BLaER1 treated with 17β-estradiol and CSF1 and Interleukin-3, amounts not matched to agents 10 nM and 100 nM (cell line): ENCODE measurements at regions not wholly inside any gene's neighbourhood (a gene's known extent, or its start where the extent isn't known, plus 50 kb on each side); places are given as distances from the start of the nearest gene placed in this dataset.
A peak's percentile ranks its signal among the peaks of the same experiment; 100 is the strongest.

Source experiments
- H3K27ac ChIP-seq, 11 experiments: shearing (Covaris generic); formaldehyde crosslinking; 2 replicates each; pipeline ENCODE4 v1.8.1; 2022
- H3K27me3 ChIP-seq, 11 experiments: shearing (Covaris generic); formaldehyde crosslinking; 2 replicates each; pipeline ENCODE4 v1.8.1; 2022
- H3K36me3 ChIP-seq, 11 experiments: shearing (Covaris generic); formaldehyde crosslinking; 2 replicates each; pipeline ENCODE4 v1.8.1; 2022
- H3K4me1 ChIP-seq, 10 experiments: shearing (Covaris generic); formaldehyde crosslinking; 2 replicates each; pipeline ENCODE4 v1.8.1; 2022
- H3K4me2 ChIP-seq, 11 experiments: shearing (Covaris generic); formaldehyde crosslinking; 2 replicates each; pipeline ENCODE4 v1.8.1; 2022
- H3K4me3 ChIP-seq, 10 experiments: shearing (Covaris generic); formaldehyde crosslinking; 2 replicates each; pipeline ENCODE4 v1.8.1; 2022
- H3K9ac ChIP-seq, 11 experiments: shearing (Covaris generic); formaldehyde crosslinking; 2 replicates each; pipeline ENCODE4 v1.8.1; 2022
- H3K9me3 ChIP-seq, 11 experiments: shearing (Covaris generic); formaldehyde crosslinking; replicated peaks in 1 of 11; 2 replicates each; pipeline ENCODE4 v1.8.1; 2022
- H4K20me1 ChIP-seq, 11 experiments: shearing (Covaris generic); formaldehyde crosslinking; 2 replicates each; pipeline ENCODE4 v1.8.1; 2022
- Cebpa-rat ChIP-seq, 11 experiments: shearing (Covaris generic); IDR thresholded peaks; 2 replicates each; pipeline ENCODE4 v1.8.1; 2022

DNA sequence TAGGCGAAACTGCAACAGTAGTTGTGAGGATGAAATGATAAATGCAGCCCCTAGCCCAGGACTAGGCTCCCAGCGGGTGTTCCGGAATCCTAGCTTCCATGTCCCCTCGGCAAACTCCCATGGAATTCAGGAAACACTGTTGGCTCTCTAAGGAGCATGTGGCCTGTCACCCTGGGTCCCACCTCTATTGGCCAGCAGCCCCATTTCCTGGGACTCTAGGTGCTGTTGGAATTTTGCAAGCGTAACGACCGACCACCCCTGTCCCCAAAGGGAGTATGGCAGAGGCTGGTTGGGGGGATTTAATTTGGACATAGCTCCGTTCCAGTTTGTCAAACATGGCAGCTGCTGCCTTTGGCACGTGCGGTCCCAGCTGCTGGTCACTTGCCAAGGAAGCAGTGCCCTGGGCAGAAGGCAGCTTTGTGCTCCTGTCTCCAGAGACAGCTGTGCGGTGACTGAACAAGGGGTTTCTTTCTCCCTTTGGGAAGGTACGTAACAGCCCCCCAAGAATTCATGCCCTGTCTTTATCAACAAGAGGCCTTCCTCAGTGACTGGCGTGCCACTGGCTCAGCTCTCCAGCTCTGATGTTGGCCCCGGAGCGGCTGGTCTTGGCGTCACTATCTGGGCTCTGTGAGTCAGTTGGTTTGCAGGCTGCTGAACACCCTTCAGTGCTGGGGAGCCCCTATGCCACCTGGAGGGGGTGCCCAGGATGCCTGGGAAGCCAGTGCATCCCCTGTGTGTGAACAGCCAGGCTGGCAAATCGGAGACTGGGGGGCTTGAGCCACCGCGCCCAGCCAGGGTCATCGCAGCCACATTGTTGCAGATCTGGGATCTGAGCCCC is 235.2 kb upstream of the TNRC6C start:
- peaks cover 0 to 17% (median 0%) of the 10 kb centered on the region in 11 experiments; a peak in 7 of 22 replicates for H3K27me3 ChIP-seq
- H3K27ac ChIP-seq, result peak overlapping the region in 3 of 11 experiments; percentile 4 to 49 (median 6); a peak in 3 of 22 replicates
- peak overlapping the region in 3 of 11 experiments; percentile 29 to 55 (median 48); a peak in 4 of 22 replicates for H3K9ac ChIP-seq
- H3K4me3 ChIP-seq, result 0 out of 20 replicates have a peak overlapping the region, but pooled peaks of 1 of the 10 experiments have one; percentile 11
- no peaks in the 10 kb centered on the region for H4K20me1 ChIP-seq
- TF ChIP-seq Cebpa-rat (IDR thresholded peaks at IDR 0.05), result no peak
- H3K4me1 ChIP-seq, result peaks cover 17 to 65% (median 49%) of the 10 kb centered on the region in 10 experiments; a peak in 19 of 20 replicates
- no peaks in the 10 kb centered on the region for H3K36me3 ChIP-seq
- H3K9me3 ChIP-seq, result peaks cover 0 to 23% (median 3%) of the 10 kb centered on the region in 11 experiments; a peak in 5 of 22 replicates
- peak overlapping the region in 9 of 11 experiments; percentile 28 to 95 (median 85); a peak in 17 of 22 replicates for H3K4me2 ChIP-seq

GRCh38 chr17:77723909-77724875 is 234.3 kb upstream of the TNRC6C start:
- H3K27ac ChIP-seq, result peak overlapping the region in 4 of 11 experiments; percentile 34 to 49 (median 40); a peak in 6 of 22 replicates
- H3K9me3 ChIP-seq, result peaks cover 0 to 23% (median 3%) of the 10 kb centered on the region in 11 experiments; a peak in 5 of 22 replicates
- peak overlapping the region in 2 of 10 experiments; percentile 17 to 18; a peak in 1 of 20 replicates for H3K4me3 ChIP-seq
- no peak for TF ChIP-seq Cebpa-rat (IDR thresholded peaks at IDR 0.05)
- peaks cover 17 to 65% (median 49%) of the 10 kb centered on the region in 10 experiments; a peak in 19 of 20 replicates for H3K4me1 ChIP-seq
- H3K36me3 ChIP-seq, result no peaks in the 10 kb centered on the region
- peaks cover 0 to 17% (median 0%) of the 10 kb centered on the region in 11 experiments; a peak in 7 of 22 replicates for H3K27me3 ChIP-seq
- H4K20me1 ChIP-seq, result no peaks in the 10 kb centered on the region
- H3K4me2 ChIP-seq, result peak overlapping the region; percentile 37 to 95 (median 84); a peak in 20 of 22 replicates
- peak overlapping the region in 4 of 11 experiments; percentile 16 to 55 (median 38); a peak in 7 of 22 replicates for H3K9ac ChIP-seq

- Histone ChIP-seq H4K20me1 (no peaks in the 10 kb centered on the region), H3K4me2 (peak overlapping the region; percentile 37 to 95 (median 84)), H3K27ac (peak overlapping the region in 4 of 11 experiments; percentile 35 to 49 (median 46); a peak in 6 of 22 replicates), H3K9ac (peak overlapping the region in 4 of 11 experiments; percentile 16 to 55 (median 38); a peak in 3 of 22 replicates), H3K36me3 (no peaks in the 10 kb centered on the region), H3K4me3 (peak overlapping the region in 2 of 10 experiments; percentile 17 to 18; a peak in 1 of 20 replicates), H3K9me3 (peaks cover 0 to 27% (median 7%) of the 10 kb centered on the region in 11 experiments; a peak in 9 of 22 replicates), H3K27me3 (peaks cover 0 to 17% (median 0%) of the 10 kb centered on the region in 11 experiments; a peak in 7 of 22 replicates), H3K4me1 (peaks cover 17 to 65% (median 49%) of the 10 kb centered on the region in 10 experiments; a peak in 19 of 20 replicates)
- no peak for TF ChIP-seq Cebpa-rat (IDR thresholded peaks at IDR 0.05)
These were observed 233.5 kb upstream of the TNRC6C start for GRCh38 chr17:77724876-77725615.

DNA sequence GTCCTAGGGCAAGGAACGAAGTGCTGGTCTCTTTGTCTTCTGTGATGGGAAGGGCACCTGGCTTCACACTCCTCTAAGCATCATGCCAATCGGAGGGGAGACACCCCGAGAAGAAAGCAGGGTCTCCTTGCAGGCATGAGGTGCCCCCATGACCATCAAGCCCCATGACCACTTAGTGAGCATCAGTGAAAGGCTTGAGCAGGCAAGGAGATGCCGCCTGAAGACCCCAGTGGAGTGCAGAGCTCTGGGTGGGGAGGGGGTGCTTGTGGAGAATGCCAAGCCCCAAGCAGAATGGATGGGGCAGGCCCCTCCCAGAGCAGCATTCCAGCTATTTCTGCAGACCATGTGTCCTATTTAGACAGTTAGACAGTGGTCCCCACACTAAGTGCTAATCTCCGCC is 232.7 kb upstream of the TNRC6C start:
- H3K9me3 ChIP-seq, result peaks cover 0 to 22% (median 12%) of the 10 kb centered on the region in 11 experiments; a peak in 13 of 22 replicates
- no peak overlapping the region for H3K4me3 ChIP-seq
- TF ChIP-seq Cebpa-rat (IDR thresholded peaks at IDR 0.05), result no peak
- peaks cover 17 to 65% (median 49%) of the 10 kb centered on the region in 10 experiments; a peak in 19 of 20 replicates for H3K4me1 ChIP-seq
- no peaks in the 10 kb centered on the region for H4K20me1 ChIP-seq
- peaks cover 0 to 17% (median 0%) of the 10 kb centered on the region in 11 experiments; a peak in 7 of 22 replicates for H3K27me3 ChIP-seq
- peak overlapping the region; percentile 37 to 95 (median 84) for H3K4me2 ChIP-seq
- no peak overlapping the region for H3K27ac ChIP-seq
- no peak overlapping the region for H3K9ac ChIP-seq
- no peaks in the 10 kb centered on the region for H3K36me3 ChIP-seq

DNA sequence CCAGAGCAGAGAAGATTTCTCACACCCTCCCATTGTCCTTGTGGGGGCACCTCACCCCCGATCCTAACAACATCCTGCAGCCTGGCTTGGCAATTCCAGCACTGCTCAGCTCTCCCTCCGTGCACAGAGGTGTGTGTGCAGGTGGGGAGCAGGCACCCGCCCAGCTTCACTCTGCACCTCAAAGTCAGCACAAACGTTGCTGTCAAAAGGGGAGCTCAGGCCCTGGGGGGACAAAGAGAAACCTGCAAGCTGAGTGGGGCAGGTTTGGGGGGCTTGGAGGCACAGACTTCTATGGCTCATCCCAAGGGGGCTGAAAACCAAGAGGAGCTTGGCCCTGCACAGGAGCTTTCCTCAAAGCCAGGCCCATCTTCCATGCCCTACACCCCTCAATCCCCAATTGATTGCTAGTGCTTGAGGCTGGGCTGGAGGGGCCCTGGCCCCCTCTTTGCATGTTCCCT is 231.9 kb upstream of the TNRC6C start:
- H3K27ac ChIP-seq, result no peak overlapping the region
- H3K36me3 ChIP-seq, result no peaks in the 10 kb centered on the region; a peak in 1 of 22 replicates
- H3K9ac ChIP-seq, result no peak overlapping the region
- H4K20me1 ChIP-seq, result no peaks in the 10 kb centered on the region
- peak overlapping the region in 9 of 11 experiments; percentile 25 to 95 (median 85); a peak in 12 of 22 replicates for H3K4me2 ChIP-seq
- H3K4me3 ChIP-seq, result no peak overlapping the region
- TF ChIP-seq Cebpa-rat (IDR thresholded peaks at IDR 0.05), result no peak
- H3K9me3 ChIP-seq, result peaks cover 5 to 19% (median 15%) of the 10 kb centered on the region in 11 experiments; a peak in 21 of 22 replicates
- peaks cover 17 to 62% (median 49%) of the 10 kb centered on the region in 10 experiments; a peak in 19 of 20 replicates for H3K4me1 ChIP-seq
- H3K27me3 ChIP-seq, result peaks cover 0 to 17% (median 0%) of the 10 kb centered on the region in 11 experiments; a peak in 7 of 22 replicates

DNA sequence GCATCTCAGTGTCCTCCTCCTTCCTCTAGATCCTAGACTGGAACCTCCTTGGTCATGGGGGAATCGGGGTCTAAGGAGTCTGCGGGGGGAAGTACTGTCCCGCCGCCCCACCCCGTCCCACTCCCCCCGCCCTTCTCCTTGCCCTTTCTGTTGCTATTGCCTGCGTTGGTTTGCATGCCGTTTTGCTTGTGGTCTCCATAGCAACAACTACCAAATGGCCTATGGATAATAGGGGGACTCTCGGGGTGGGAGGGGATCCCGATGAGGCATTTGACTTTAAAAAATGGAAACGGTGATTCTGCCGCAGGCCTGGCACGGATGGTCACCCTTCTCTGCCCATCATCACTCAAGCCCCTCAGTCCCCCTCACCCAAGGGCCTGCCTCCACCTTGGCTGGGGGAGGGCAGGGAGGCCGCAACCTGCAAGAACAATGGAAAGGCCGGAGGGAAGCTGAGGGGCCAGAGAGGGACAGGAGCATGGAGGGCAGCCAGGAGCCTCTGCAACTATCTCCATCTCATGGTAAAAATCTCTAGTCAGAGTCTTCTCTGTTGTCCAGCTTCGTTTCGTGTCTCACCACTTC is 231.4 kb upstream of the TNRC6C start:
- no peak for TF ChIP-seq Cebpa-rat (IDR thresholded peaks at IDR 0.05)
- H3K27me3 ChIP-seq, result peaks cover 0 to 17% (median 0%) of the 10 kb centered on the region in 11 experiments; a peak in 7 of 22 replicates
- no peak overlapping the region for H3K9ac ChIP-seq
- no peak overlapping the region for H3K27ac ChIP-seq
- peaks cover 11 to 25% (median 20%) of the 10 kb centered on the region in 11 experiments for H3K9me3 ChIP-seq
- no peaks in the 10 kb centered on the region for H4K20me1 ChIP-seq
- peak overlapping the region in 9 of 11 experiments; percentile 19 to 95 (median 85); a peak in 15 of 22 replicates for H3K4me2 ChIP-seq
- no peak overlapping the region for H3K4me3 ChIP-seq
- H3K4me1 ChIP-seq, result peaks cover 17 to 57% (median 48%) of the 10 kb centered on the region in 10 experiments; a peak in 19 of 20 replicates
- no peaks in the 10 kb centered on the region; a peak in 1 of 22 replicates for H3K36me3 ChIP-seq

- Histone ChIP-seq H3K27ac (no peak overlapping the region), H3K4me1 (peaks cover 17 to 44% (median 39%) of the 10 kb centered on the region in 10 experiments; a peak in 19 of 20 replicates), H3K9ac (no peak overlapping the region), H3K9me3 (peaks cover 23 to 38% (median 30%) of the 10 kb centered on the region in 11 experiments), H4K20me1 (no peaks in the 10 kb centered on the region), H3K4me2 (no peak overlapping the region; a peak in 1 of 22 replicates), H3K27me3 (peaks cover 0 to 17% (median 0%) of the 10 kb centered on the region in 11 experiments; a peak in 7 of 22 replicates), H3K4me3 (no peak overlapping the region), H3K36me3 (no peaks in the 10 kb centered on the region; a peak in 1 of 22 replicates)
- no peak for TF ChIP-seq Cebpa-rat (IDR thresholded peaks at IDR 0.05)
These were observed 230.1 kb upstream of the TNRC6C start for GRCh38 chr17:77728474-77728795.
